ENCODE measurements at regions not wholly inside any gene's neighbourhood (a gene's known extent, or its start where the extent isn't known, plus 50 kb on each side); places are given as distances from the start of the nearest gene placed in this dataset.

GRCh38 chr1:208336137-208336518 lies 91.9 kb upstream of the PLXNA2 start:
- Histone ChIP-seq H3K27me3 (ENCODE audit: control insufficient read depth, insufficient read depth, low read length) (peaks cover 4% of the 10 kb centered on the region), H3K36me3 (ENCODE audit: control insufficient read depth, insufficient read depth, low read length) (no peaks in the 10 kb centered on the region), H3K4me3 (ENCODE audit: low read depth, low read length) (no peak overlapping the region)
- DNase-seq (ENCODE audit: low read depth), result no peak
- no peak for TF ChIP-seq CTCF (IDR thresholded peaks at IDR 0.05; ENCODE audit: insufficient read depth, low read length, poor library complexity, severe bottlenecking)

GRCh38 chr1:208339911-208340310 lies 95.7 kb upstream of the PLXNA2 start:
- Histone ChIP-seq H3K4me3 (ENCODE audit: low read depth, low read length) (no peak overlapping the region), H3K36me3 (ENCODE audit: control insufficient read depth, insufficient read depth, low read length) (no peaks in the 10 kb centered on the region), H3K27me3 (ENCODE audit: control insufficient read depth, insufficient read depth, low read length) (peaks cover 4% of the 10 kb centered on the region)
- no peak for TF ChIP-seq CTCF (IDR thresholded peaks at IDR 0.05; ENCODE audit: insufficient read depth, low read length, poor library complexity, severe bottlenecking)
- DNase-seq (ENCODE audit: low read depth), result no peak

- no peak for TF ChIP-seq CTCF (IDR thresholded peaks at IDR 0.05; ENCODE audit: insufficient read depth, low read length, poor library complexity, severe bottlenecking)
- Histone ChIP-seq H3K27me3 (ENCODE audit: control insufficient read depth, insufficient read depth, low read length) (peaks cover 2% of the 10 kb centered on the region), H3K4me3 (ENCODE audit: low read depth, low read length) (no peak overlapping the region), H3K36me3 (ENCODE audit: control insufficient read depth, insufficient read depth, low read length) (no peaks in the 10 kb centered on the region)
- DNase-seq (ENCODE audit: low read depth), result no peak
Measured at GRCh38 chr1:208343226-208343625, 99.0 kb upstream of the PLXNA2 start.

- DNase-seq (ENCODE audit: low read depth), result no peak
- Histone ChIP-seq H3K27me3 (ENCODE audit: control insufficient read depth, insufficient read depth, low read length) (peaks cover 2% of the 10 kb centered on the region), H3K4me3 (ENCODE audit: low read depth, low read length) (no peak overlapping the region), H3K36me3 (ENCODE audit: control insufficient read depth, insufficient read depth, low read length) (no peaks in the 10 kb centered on the region)
- no peak for TF ChIP-seq CTCF (IDR thresholded peaks at IDR 0.05; ENCODE audit: insufficient read depth, low read length, poor library complexity, severe bottlenecking)
Measured at GRCh38 chr1:208344202-208344857, 100.1 kb upstream of the PLXNA2 start.

GRCh38 chr1:208347191-208347590 lies 103.0 kb upstream of the PLXNA2 start:
- no peaks in the 10 kb centered on the region for H3K36me3 ChIP-seq (ENCODE audit: control insufficient read depth, insufficient read depth, low read length)
- TF ChIP-seq CTCF (IDR thresholded peaks at IDR 0.05; ENCODE audit: insufficient read depth, low read length, poor library complexity, severe bottlenecking), result no peak
- no peak for DNase-seq (ENCODE audit: low read depth)
- H3K4me3 ChIP-seq (ENCODE audit: low read depth, low read length), result no peak overlapping the region
- H3K27me3 ChIP-seq (ENCODE audit: control insufficient read depth, insufficient read depth, low read length), result no peaks in the 10 kb centered on the region

- H3K27me3 ChIP-seq (ENCODE audit: control insufficient read depth, insufficient read depth, low read length), result no peaks in the 10 kb centered on the region
- DNase-seq (ENCODE audit: low read depth), result no peak
- no peaks in the 10 kb centered on the region for H3K36me3 ChIP-seq (ENCODE audit: control insufficient read depth, insufficient read depth, low read length)
- no peak overlapping the region for H3K4me3 ChIP-seq (ENCODE audit: low read depth, low read length)
- no peak for TF ChIP-seq CTCF (IDR thresholded peaks at IDR 0.05; ENCODE audit: insufficient read depth, low read length, poor library complexity, severe bottlenecking)
Measured at GRCh38 chr1:208349694-208350330, 105.6 kb upstream of the PLXNA2 start.
